IPS-NIHi7 (cell line): ENCODE measurements at regions not wholly inside any gene's neighbourhood (a gene's known extent, or its start where the extent isn't known, plus 50 kb on each side); places are given as distances from the start of the nearest gene placed in this dataset.

Source experiments
- DNase-seq: peaks from one replicate; pipeline ENCODE4 v3.0.0; 2012; ENCODE audit warnings: mixed read lengths; ENCODE audit errors: extremely low spot score

- no peak for DNase-seq
Measured at GRCh38 chr15:81485806-81486205, 111.8 kb upstream of the TMC3 start.

GRCh38 chr15:81484086-81484955, 110.3 kb upstream of the TMC3 start:
- DNase-seq = no peak

- no peak for DNase-seq
Measured at GRCh38 chr15:81483496-81483895, 109.5 kb upstream of the TMC3 start.

- no peak for DNase-seq
Measured at GRCh38 chr15:81481346-81481745, 107.3 kb upstream of the TMC3 start.

- DNase-seq = peak; percentile 33
Measured at GRCh38 chr15:81480645-81481053, 106.6 kb upstream of the TMC3 start.

- no peak for DNase-seq
Measured at GRCh38 chr15:81478354-81478753, 104.3 kb upstream of the TMC3 start.

GRCh38 chr15:81475926-81476325, 101.9 kb upstream of the TMC3 start:
- DNase-seq = no peak

- no peak for DNase-seq
Measured at GRCh38 chr15:81475471-81475870, 101.5 kb upstream of the TMC3 start.

GRCh38 chr15:81473946-81474345, 99.9 kb upstream of the TMC3 start:
- no peak for DNase-seq

- no peak for DNase-seq
Measured at GRCh38 chr15:81473177-81473576, 99.2 kb upstream of the TMC3 start.

- DNase-seq = no peak
Measured at GRCh38 chr15:81471151-81471550, 97.1 kb upstream of the TMC3 start.

GRCh38 chr15:81469154-81469553, 95.1 kb upstream of the TMC3 start:
- DNase-seq = no peak

- DNase-seq = no peak
Measured at GRCh38 chr15:81466741-81467140, 92.7 kb upstream of the TMC3 start.

- no peak for DNase-seq
Measured at GRCh38 chr15:81454024-81454423, 80.0 kb upstream of the TMC3 start.

GRCh38 chr15:81450721-81451120, 76.7 kb upstream of the TMC3 start:
- DNase-seq = no peak

- DNase-seq = no peak
Measured at GRCh38 chr15:81449836-81450474, 75.9 kb upstream of the TMC3 start.

- no peak for DNase-seq
Measured at GRCh38 chr15:81443040-81443820, 69.2 kb upstream of the TMC3 start.

- DNase-seq = no peak
Measured at GRCh38 chr15:81442454-81442853, 68.4 kb upstream of the TMC3 start.

GRCh38 chr15:81434851-81435250, 60.8 kb upstream of the TMC3 start:
- DNase-seq = no peak

- no peak for DNase-seq
Measured at GRCh38 chr15:81433462-81433861, 59.4 kb upstream of the TMC3 start.

GRCh38 chr15:81432179-81432578, 58.2 kb upstream of the TMC3 start:
- DNase-seq = no peak

GRCh38 chr15:81427176-81427575, 53.2 kb upstream of the TMC3 start:
- DNase-seq = no peak

GRCh38 chr15:81425905-81426304, 51.9 kb upstream of the TMC3 start:
- DNase-seq = no peak
